ENCODE measurements at regions not wholly inside any gene's neighbourhood (a gene's known extent, or its start where the extent isn't known, plus 50 kb on each side); places are given as distances from the start of the nearest gene placed in this dataset.

DNA sequence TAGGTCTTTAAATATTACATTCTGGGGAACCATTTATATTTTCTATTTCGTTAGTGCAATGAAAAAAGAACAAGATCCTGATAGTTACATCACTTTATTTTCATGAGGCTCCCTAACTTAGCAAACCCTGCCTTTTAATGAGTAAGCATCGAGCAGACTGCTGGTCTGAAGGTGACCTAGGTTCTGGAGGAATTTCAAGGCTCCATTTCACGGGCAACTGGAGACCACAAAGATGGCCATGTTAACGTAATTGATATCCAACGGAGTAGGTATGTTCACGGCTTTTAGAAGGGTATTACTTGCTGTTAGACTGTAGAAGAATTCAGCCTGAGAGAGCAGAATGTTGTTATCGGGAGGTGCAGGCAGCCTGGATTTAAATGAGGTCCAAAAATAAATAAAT, 1597.6 kb downstream of the EFNB2 start:
- Histone ChIP-seq H3K79me2 (ENCODE audit: insufficient read depth, low read length) (no peaks in the 10 kb centered on the region), H3K9me2 (ENCODE audit: insufficient read depth) (no peaks in the 10 kb centered on the region), H3K9ac (ENCODE audit: low read length) (no peak overlapping the region), H3K27ac (ENCODE audit: low read depth, low read length) (no peak overlapping the region), H3K4me2 (ENCODE audit: low read length) (no peak overlapping the region), H3K4me3 (replicated peaks in 1 of 2; ENCODE audit: low read depth in 1 of 2, low read length in 2 of 2) (no peak overlapping the region), H3K36me3 (ENCODE audit: control insufficient read depth in 1 of 2, insufficient read depth in 2 of 2, low read length in 2 of 2) (no peaks in the 10 kb centered on the region), H3K4me1 (ENCODE audit: control insufficient read depth in 1 of 2, insufficient read depth in 2 of 2, low read length in 2 of 2) (no peaks in the 10 kb centered on the region), H4K20me1 (ENCODE audit: insufficient read depth) (no peaks in the 10 kb centered on the region), H3K27me3 (ENCODE audit: insufficient read depth, low read length) (no peaks in the 10 kb centered on the region), H2AFZ (ENCODE audit: low read depth, low read length, poor library complexity, severe bottlenecking) (no peak overlapping the region), H3K9me3 (ENCODE audit: control insufficient read depth in 1 of 2, insufficient read depth in 1 of 2, low read depth in 1 of 2, low read length in 2 of 2) (no peaks in the 10 kb centered on the region)
- intact Hi-C loops (cut with micrococcal nuclease), result no loop called here
- no peak for ATAC-seq
- TF ChIP-seq JUND (IDR thresholded peaks at IDR 0.05), result no peak
- no peak for TF ChIP-seq CEBPB (IDR thresholded peaks at IDR 0.05; ENCODE audit: low read depth)
- TF ChIP-seq, protein P1, sequence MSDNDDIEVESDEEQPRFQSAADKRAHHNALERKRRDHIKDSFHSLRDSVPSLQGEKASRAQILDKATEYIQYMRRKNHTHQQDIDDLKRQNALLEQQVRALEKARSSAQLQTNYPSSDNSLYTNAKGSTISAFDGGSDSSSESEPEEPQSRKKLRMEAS (IDR thresholded peaks at IDR 0.05), result no peak
- no peak for TF ChIP-seq FOSL1 (IDR thresholded peaks at IDR 0.05; ENCODE audit: low read depth)
- TF ChIP-seq POLR2A (IDR thresholded peaks at IDR 0.05; ENCODE audit: borderline replicate concordance, extremely low read depth, insufficient read depth, insufficient read length), result no peak
- TF ChIP-seq ZFX (IDR thresholded peaks at IDR 0.05), result no peak
- TF ChIP-seq EZH2phosphoT487 (IDR thresholded peaks at IDR 0.05; ENCODE audit: borderline replicate concordance), result no peak
- TF ChIP-seq REST (IDR thresholded peaks at IDR 0.05; ENCODE audit: low read depth), result no peak
- no peak for TF ChIP-seq YY1 (IDR thresholded peaks at IDR 0.05; ENCODE audit: extremely low read depth, insufficient replicate concordance, low read depth, low read length)
- TF ChIP-seq EZH2 (IDR thresholded peaks at IDR 0.05), result no peak
- no peak for TF ChIP-seq CBX3 (IDR thresholded peaks at IDR 0.05; ENCODE audit: low read depth)
- TF ChIP-seq, protein P2, sequence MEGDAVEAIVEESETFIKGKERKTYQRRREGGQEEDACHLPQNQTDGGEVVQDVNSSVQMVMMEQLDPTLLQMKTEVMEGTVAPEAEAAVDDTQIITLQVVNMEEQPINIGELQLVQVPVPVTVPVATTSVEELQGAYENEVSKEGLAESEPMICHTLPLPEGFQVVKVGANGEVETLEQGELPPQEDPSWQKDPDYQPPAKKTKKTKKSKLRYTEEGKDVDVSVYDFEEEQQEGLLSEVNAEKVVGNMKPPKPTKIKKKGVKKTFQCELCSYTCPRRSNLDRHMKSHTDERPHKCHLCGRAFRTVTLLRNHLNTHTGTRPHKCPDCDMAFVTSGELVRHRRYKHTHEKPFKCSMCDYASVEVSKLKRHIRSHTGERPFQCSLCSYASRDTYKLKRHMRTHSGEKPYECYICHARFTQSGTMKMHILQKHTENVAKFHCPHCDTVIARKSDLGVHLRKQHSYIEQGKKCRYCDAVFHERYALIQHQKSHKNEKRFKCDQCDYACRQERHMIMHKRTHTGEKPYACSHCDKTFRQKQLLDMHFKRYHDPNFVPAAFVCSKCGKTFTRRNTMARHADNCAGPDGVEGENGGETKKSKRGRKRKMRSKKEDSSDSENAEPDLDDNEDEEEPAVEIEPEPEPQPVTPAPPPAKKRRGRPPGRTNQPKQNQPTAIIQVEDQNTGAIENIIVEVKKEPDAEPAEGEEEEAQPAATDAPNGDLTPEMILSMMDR (IDR thresholded peaks at IDR 0.05 in 2 of 3, conservative IDR thresholded peaks at IDR 0.05 in 1 of 3; ENCODE audit: borderline replicate concordance in 1 of 3, insufficient read depth in 1 of 3, low read depth in 2 of 3, low read length in 2 of 3), result no peak
- DNase-seq (ENCODE audit: low read depth, low spot score), result no peak
- POLR2A ChIA-PET, result no interaction called here
- RAD21 ChIA-PET (ENCODE audit: low non-redundant PET in 1 of 2, low total read pairs in 2 of 2, uncharacterized antibody in 2 of 2, unreplicated experiment in 2 of 2), result no interaction called here
- CTCF ChIA-PET, result no interaction called here
- BruUV-seq (replicated peaks), result no TSS peak

Data from HCT116 (cell line).